ENCODE measurements at regions not wholly inside any gene's neighbourhood (a gene's known extent, or its start where the extent isn't known, plus 50 kb on each side); places are given as distances from the start of the nearest gene placed in this dataset.

DNA sequence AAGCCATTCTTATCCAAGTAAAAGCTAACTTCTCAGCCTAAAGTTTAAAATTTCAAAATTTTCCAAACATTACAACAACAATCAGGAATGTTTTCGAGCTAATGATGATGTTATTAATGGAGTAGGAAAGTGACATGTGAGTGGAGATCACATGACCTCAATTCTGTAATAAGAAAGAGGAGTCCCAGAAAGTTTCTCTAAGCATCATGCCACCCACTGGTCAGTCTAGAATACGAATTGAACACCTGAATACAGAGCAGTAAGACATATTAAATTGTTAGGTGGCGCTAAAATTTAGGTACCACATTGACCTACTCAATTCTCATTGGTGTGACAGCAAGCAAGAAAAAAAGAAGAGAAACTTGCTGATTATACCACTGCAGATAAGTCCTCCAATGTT, 163.9 kb downstream of the DCLK3 start:
- TF ChIP-seq POLR2A (IDR thresholded peaks at IDR 0.05), result no peak
- TF ChIP-seq, protein P1, sequence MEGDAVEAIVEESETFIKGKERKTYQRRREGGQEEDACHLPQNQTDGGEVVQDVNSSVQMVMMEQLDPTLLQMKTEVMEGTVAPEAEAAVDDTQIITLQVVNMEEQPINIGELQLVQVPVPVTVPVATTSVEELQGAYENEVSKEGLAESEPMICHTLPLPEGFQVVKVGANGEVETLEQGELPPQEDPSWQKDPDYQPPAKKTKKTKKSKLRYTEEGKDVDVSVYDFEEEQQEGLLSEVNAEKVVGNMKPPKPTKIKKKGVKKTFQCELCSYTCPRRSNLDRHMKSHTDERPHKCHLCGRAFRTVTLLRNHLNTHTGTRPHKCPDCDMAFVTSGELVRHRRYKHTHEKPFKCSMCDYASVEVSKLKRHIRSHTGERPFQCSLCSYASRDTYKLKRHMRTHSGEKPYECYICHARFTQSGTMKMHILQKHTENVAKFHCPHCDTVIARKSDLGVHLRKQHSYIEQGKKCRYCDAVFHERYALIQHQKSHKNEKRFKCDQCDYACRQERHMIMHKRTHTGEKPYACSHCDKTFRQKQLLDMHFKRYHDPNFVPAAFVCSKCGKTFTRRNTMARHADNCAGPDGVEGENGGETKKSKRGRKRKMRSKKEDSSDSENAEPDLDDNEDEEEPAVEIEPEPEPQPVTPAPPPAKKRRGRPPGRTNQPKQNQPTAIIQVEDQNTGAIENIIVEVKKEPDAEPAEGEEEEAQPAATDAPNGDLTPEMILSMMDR (IDR thresholded peaks at IDR 0.05 in 4 of 5, conservative IDR thresholded peaks at IDR 0.05 in 1 of 5), result no peak

All from gastrocnemius medialis (tissue), 4 donors.